ENCODE measurements at regions not wholly inside any gene's neighbourhood (a gene's known extent, or its start where the extent isn't known, plus 50 kb on each side); places are given as distances from the start of the nearest gene placed in this dataset.

DNA sequence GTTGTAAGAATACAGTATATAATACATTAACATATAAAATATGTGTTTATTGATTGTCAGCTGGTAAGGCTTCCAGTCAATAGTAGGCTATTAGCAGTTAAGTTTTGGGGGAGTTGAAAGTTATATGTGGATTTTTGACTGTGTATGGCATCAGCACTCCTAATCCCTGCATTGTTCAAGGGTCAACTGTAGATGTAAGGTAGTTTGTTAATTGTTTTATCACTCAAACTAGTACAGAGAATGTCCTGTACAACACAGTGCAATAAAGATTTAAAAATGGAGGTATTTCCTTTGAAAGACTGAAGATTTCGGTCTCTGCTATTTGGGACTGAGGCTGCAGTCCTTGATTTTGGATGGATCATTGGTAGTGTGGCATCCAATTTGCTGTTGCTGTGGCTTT lies 484.4 kb downstream of the KDM4C start:
- no peak for DNase-seq (ENCODE audit: low read depth in 2 of 2)

- no peak for DNase-seq (ENCODE audit: low read depth in 2 of 2)
Measured at GRCh38 chr9:7241694-7242093, 483.9 kb downstream of the KDM4C start.

DNA sequence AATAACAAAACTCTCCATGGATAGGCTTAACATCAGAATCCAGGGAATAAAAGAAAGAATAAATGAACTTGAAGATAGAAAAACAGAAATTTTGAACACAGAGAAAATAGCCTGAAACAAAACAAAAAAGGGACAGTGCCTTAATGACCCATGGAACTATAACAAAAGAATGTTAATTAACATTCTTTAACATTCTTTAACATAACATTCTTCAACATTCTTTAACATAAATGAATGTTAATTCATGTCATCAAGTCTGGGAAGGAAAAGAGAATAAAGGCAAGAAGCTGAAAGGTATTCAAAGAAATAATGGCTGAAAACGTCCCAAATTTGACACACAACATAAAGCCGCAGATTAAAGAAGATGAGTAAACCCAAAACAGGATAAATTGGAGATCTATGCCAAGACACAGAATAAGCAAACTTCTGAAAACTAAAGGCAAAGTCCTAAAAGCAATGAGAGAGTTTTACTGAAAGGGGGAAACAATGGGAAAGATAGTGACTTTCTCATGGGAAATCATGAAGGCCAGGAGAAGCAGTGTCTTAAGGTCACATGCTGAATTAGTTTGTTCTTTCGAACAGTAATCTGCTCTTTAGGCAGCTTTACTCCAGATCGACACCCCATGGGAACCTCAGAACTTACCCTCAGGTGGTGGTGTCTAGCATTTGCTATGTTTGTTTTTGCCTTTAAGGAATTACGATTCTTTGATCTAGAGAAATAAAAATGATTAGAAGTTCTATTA lies 483.0 kb downstream of the KDM4C start:
- DNase-seq (ENCODE audit: low read depth in 2 of 2): no peak

- no peak for DNase-seq (ENCODE audit: low read depth in 2 of 2)
Measured at GRCh38 chr9:7239708-7240107, 481.9 kb downstream of the KDM4C start.

DNA sequence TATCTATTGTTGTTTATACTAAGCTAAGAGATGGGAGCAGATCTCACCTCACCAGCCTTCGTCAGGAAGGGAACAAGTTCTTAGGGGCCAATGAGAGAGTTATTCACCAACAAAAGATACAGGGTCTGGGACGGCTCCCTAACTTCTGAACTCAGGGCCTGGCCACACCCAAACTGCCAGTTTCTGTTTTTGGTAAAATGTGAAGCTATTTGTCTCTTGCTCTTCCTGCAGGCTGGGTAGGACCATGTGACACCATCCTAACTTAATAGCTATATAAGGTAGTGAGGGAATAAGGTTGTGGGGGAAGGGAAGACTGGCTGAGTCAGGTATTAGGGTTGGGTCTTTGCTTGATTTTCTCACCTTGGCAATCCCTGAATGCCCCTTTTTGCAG lies 480.5 kb downstream of the KDM4C start:
- no peak for DNase-seq (ENCODE audit: low read depth in 2 of 2)

DNA sequence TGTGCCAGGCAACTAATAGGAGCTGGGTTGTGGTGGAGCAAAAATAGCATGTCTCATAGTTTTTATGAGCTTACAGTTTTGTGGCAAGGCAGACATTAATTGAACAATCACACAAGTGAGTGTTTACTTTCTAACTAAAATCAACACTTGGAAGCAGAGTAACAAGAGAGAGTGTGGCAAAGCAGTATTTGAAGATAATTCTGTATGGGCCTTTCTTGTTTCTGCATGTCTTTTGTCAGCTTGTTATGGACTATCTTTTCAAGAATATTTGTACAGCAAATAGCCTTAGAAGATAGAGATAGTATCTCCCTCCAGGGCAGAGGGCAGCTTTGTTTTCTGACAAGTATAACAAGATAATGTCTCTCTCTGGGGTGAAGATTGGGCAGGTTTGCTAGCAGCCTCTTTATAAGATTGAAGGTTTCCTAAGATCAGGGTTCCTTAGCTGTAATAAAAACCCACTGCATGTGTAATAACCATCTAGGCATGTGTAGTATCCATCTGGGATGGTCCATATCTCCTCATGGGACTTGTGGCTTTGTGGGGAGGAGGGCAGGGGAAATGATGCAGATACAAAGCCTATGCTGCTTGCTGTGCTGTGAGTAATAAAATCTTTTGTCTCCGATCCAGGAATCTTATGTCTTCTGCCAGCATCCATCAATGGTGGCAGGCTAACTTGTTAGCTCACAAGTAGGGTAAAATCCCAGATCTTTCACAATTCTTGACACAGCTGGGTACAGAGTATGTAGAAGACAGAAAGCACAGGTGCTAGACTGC lies 479.9 kb downstream of the KDM4C start:
- no peak for DNase-seq (ENCODE audit: low read depth in 2 of 2)

GRCh38 chr9:7236186-7236585 lies 478.4 kb downstream of the KDM4C start:
- DNase-seq (ENCODE audit: low read depth in 2 of 2): no peak

DNA sequence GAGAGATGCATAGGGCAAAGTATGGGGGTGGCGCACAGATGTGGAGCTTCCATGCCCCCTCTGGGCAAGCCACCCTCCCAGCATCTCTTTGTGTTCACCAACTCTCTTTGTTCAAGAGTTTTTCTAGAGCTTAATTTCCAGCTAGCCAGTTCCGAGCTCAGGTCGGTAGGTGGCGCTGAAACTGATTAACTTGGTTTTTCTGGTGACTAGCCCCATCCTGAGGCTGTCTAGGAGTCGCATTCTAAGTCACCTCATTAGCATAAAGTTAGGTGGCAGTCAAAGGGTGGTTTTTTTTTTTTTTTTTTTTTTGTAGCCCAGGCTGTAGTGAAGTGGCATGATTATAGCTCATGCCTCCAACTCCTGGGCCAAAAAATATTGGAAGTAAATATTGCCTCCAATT lies 476.4 kb downstream of the KDM4C start:
- peak in 1 of 2 donors; percentile 33 for DNase-seq (ENCODE audit: low read depth in 2 of 2)

DNA sequence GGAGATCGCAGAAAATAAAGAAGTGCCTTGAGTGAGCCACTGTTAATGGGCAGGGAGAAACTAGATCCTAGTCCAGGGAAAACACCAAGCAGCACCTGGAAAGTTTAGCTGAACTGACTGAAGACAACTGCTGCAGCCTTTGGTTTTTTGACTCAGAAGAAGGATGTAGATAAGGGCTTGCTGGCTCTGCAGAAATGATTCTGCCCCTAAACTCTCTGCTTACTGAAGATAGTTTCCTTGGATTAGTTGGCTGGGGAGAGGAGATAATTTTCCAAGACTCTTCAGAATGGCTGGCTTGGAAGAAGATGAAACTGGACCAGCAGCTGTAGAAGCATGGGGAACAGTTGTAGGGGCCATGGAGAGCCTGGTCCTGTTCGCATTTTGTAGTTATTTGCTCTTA lies 471.8 kb downstream of the KDM4C start:
- no peak for DNase-seq (ENCODE audit: low read depth in 2 of 2)

DNA sequence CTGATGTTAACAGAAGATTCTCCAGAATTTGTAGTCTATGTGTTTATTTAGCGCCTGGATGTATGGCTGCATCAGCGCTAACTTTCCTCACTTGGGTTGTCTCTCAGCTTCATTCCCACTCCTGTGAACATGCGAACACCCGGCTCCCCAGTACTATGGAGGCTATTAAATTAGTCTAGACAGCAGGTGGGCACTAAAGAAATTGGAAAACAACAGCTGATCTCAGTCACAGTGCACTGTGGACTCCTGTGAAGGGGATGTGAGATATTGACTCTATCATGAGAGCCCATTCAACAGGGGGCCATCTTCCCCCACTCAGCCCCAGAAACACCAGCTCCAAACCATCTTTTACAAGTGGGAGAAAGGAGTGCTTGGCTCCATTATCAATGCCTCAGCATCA lies 471.0 kb downstream of the KDM4C start:
- DNase-seq (ENCODE audit: low read depth in 2 of 2): no peak

DNA sequence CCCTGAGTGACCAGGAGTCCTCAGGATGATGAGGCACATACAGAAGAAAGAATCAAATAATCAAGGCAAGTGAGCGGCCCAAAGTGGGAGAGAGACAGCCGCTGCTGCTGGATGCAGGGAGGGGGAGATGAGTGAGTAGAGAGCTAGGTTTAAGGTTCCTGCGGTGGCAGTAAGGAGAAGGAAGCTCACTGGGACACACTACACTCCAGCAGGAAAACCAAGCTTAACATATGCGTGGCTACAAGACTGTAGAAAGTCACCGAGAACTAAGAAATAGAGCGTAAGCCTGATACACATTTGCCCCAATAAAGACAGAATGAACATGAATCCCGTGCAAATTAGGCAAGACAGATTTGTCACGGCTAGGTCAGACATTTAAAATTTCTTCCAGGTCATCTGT lies 470.2 kb downstream of the KDM4C start:
- no peak for DNase-seq (ENCODE audit: low read depth in 2 of 2)

DNA sequence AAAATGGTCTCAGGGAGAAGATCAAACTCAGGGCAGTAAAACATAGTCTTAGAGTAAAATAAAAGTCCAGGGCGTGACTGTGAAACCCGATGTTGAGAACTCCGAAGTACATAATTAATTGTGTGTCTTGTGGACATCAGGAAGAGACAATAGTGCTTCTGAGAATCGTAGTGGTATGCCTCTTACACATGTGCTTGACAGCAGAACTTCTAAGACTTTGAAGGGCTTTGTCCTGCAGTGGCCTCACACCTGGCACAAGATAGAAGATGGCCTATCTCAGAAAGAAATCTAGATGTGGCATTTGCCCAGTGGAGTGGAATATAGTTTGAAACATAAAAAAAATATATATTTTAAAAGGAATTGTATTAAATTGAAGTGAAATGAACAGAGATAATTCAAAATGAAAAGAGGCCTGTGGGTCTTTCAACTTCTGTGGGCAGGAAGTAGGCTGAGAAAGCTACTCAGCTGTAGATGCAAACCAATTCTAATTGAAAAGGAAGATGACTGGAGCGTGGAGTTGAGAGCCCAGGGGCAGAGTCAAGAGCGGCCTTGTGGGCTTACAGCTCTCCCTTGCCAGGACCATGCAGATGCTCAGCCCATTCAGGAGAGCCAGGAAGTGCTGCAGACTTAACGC lies 468.4 kb downstream of the KDM4C start:
- DNase-seq (ENCODE audit: low read depth in 2 of 2): no peak
